ENCODE measurements at regions not wholly inside any gene's neighbourhood (a gene's known extent, or its start where the extent isn't known, plus 50 kb on each side); places are given as distances from the start of the nearest gene placed in this dataset.

DNA sequence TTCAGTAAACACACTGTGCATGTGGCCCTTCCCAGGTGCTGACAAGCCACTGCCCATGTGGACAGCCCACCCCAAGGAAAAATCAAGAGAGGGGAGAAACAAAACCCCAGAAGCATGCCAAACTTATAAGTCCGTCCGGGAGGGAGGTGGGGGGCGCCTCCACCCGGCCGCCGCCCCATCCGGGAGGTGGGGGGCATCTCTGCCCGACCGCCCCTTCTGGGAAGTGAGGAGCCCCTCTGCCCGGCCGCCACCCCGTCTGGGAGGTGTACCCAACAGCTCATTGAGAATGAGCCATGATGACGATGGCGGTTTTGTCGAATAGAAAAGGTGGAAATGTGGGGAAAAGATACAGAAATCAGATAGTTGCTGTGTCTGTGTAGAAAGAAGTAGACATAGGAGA lies 53.8 kb upstream of the C2CD4B start:
- Mint-ChIP-seq H3K4me3 (no peak overlapping the region), H3K27ac (no peak overlapping the region), H3K9me3 (peaks cover 4 to 25% (median 10%) of the 10 kb centered on the region in 11 donors), H3K27me3 (peaks cover 0 to 21% (median 5%) of the 10 kb centered on the region in 5 donors), H3K36me3 (peaks cover 0 to 4% (median 1%) of the 10 kb centered on the region in 5 donors), H3K4me1 (peaks cover 0 to 2% (median 0%) of the 10 kb centered on the region in 7 donors)
- peaks cover 0 to 5% (median 0%) of the 10 kb centered on the region in 3 experiments for H3K9me3 ChIP-seq (ENCODE audit: control insufficient read depth in 2 of 3, low read length in 3 of 3)
- DNase-seq (no peak), ATAC-seq (no peak)
- POLR2A ChIA-PET: no interaction called here
- CTCF ChIA-PET: no interaction called here
- no peaks in the 10 kb centered on the region for H3K4me1 ChIP-seq (ENCODE audit: control insufficient read depth in 2 of 2, insufficient read depth in 2 of 2, low read length in 2 of 2)
- no peaks in the 10 kb centered on the region for H3K36me3 ChIP-seq (ENCODE audit: control insufficient read depth in 2 of 3, insufficient read depth in 3 of 3, low read length in 3 of 3)
- no peak overlapping the region for H3K4me3 ChIP-seq (ENCODE audit: low read length)
- H3K27ac ChIP-seq (ENCODE audit: low read depth, low read length): no peak overlapping the region
- H3K27me3 ChIP-seq (ENCODE audit: control insufficient read depth in 2 of 2, insufficient read depth in 2 of 2, low read length in 2 of 2): peaks cover 0 to 4% of the 10 kb centered on the region in 2 donors
- intact Hi-C loops (cut with micrococcal nuclease): no loop called here

GRCh38 chr15:62219799-62220198 lies 54.7 kb upstream of the C2CD4B start:
- ChIA-PET CTCF (no interaction called here), POLR2A (no interaction called here)
- Mint-ChIP-seq H3K9me3 (peaks cover 4 to 25% (median 10%) of the 10 kb centered on the region in 11 donors), H3K27me3 (peaks cover 0 to 24% (median 5%) of the 10 kb centered on the region in 5 donors), H3K4me3 (no peak overlapping the region), H3K4me1 (peaks cover 0 to 2% (median 0%) of the 10 kb centered on the region in 7 donors), H3K27ac (no peak overlapping the region), H3K36me3 (peaks cover 0 to 4% (median 1%) of the 10 kb centered on the region in 5 donors)
- Histone ChIP-seq H3K27me3 (ENCODE audit: control insufficient read depth in 2 of 2, insufficient read depth in 2 of 2, low read length in 2 of 2) (peaks cover 0 to 4% of the 10 kb centered on the region in 2 donors), H3K4me1 (ENCODE audit: control insufficient read depth in 2 of 2, insufficient read depth in 2 of 2, low read length in 2 of 2) (no peaks in the 10 kb centered on the region), H3K4me3 (ENCODE audit: low read length) (no peak overlapping the region), H3K36me3 (ENCODE audit: control insufficient read depth in 2 of 3, insufficient read depth in 3 of 3, low read length in 3 of 3) (no peaks in the 10 kb centered on the region), H3K9me3 (ENCODE audit: control insufficient read depth in 2 of 3, low read length in 3 of 3) (peaks cover 0 to 5% (median 0%) of the 10 kb centered on the region in 3 experiments), H3K27ac (ENCODE audit: low read depth, low read length) (no peak overlapping the region)
- intact Hi-C loops (cut with micrococcal nuclease): no loop called here
- ATAC-seq (no peak), DNase-seq (no peak)

DNA sequence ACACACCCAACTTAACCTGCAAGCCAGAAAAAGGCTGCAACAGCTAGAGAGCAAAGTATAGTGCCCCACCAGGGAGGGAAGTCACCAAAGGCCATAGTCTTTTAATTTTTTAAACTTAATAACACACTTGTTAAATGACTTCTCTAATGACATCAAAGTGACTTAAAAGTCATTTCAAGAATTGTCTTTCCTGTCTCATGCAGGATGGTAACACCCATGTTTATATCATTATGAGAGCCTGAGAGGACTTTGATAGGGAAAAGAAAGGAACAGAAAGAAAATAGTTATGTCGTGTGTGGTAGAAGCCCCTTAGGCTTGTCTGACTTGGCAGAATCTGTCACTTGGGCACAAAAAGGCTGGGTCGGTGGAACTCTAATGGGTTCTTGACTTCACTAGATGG lies 57.9 kb upstream of the C2CD4B start:
- peaks cover 0 to 7% (median 2%) of the 10 kb centered on the region in 11 donors for H3K9me3 Mint-ChIP-seq
- H3K36me3 Mint-ChIP-seq: peaks cover 0 to 1% (median 0%) of the 10 kb centered on the region in 5 donors
- peak overlapping the region in 1 of 9 donors; percentile 81 for H3K27ac Mint-ChIP-seq
- H3K27me3 Mint-ChIP-seq: peaks cover 0 to 37% (median 17%) of the 10 kb centered on the region in 5 donors
- ChIA-PET CTCF (no interaction called here), POLR2A (no interaction called here)
- ATAC-seq: no peak
- no peak overlapping the region for H3K4me3 ChIP-seq (ENCODE audit: low read length)
- H3K27me3 ChIP-seq (ENCODE audit: control insufficient read depth in 2 of 2, insufficient read depth in 2 of 2, low read length in 2 of 2): no peaks in the 10 kb centered on the region
- H3K9me3 ChIP-seq (ENCODE audit: control insufficient read depth in 2 of 3, low read length in 3 of 3): no peaks in the 10 kb centered on the region
- intact Hi-C loops (cut with micrococcal nuclease): no loop called here
- peak overlapping the region in 1 of 10 donors; percentile 2 for H3K4me3 Mint-ChIP-seq
- no peaks in the 10 kb centered on the region for H3K36me3 ChIP-seq (ENCODE audit: control insufficient read depth in 2 of 3, insufficient read depth in 3 of 3, low read length in 3 of 3)
- DNase-seq: no peak
- H3K4me1 Mint-ChIP-seq: peaks cover 0 to 2% (median 0%) of the 10 kb centered on the region in 7 donors
- H3K4me1 ChIP-seq (ENCODE audit: control insufficient read depth in 2 of 2, insufficient read depth in 2 of 2, low read length in 2 of 2): no peaks in the 10 kb centered on the region
- H3K27ac ChIP-seq (ENCODE audit: low read depth, low read length): no peak overlapping the region

DNA sequence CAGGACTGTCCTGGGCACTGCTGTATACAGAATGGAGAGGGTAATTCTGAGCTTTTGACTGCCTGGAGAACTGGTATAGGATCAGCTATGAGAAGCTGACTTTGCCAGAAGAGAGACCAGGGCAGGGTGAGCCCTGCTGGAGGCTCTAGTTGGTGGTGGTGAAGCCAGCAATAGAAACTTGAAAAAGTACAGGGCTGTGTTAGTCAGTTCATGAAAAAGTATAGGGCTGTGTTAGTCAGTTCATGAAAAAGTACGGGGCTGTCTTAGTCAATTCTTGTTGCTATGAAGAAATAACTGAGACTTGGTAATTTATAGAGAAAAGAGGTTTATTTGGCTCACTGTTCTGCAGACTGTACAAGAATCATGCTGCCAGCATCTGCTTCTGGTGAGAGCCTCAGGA lies 63.5 kb upstream of the C2CD4B start:
- ATAC-seq (no peak), DNase-seq (no peak)
- H3K27me3 ChIP-seq (ENCODE audit: control insufficient read depth in 2 of 2, insufficient read depth in 2 of 2, low read length in 2 of 2): no peaks in the 10 kb centered on the region
- ChIA-PET CTCF (interaction anchor here (0.7 kb wide), 1 partner anchor 49 kb away, joined by 3 read pairs; no protein-coding TSS in a partner anchor), POLR2A (no interaction called here)
- Mint-ChIP-seq H3K4me1 (peaks cover 0 to 2% (median 0%) of the 10 kb centered on the region in 7 donors), H3K9me3 (peaks cover 0 to 2% (median 0%) of the 10 kb centered on the region in 11 donors), H3K4me3 (no peak overlapping the region), H3K27ac (no peak overlapping the region), H3K27me3 (peaks cover 10 to 25% (median 16%) of the 10 kb centered on the region in 5 donors), H3K36me3 (no peaks in the 10 kb centered on the region)
- no peak overlapping the region for H3K27ac ChIP-seq (ENCODE audit: low read depth, low read length)
- intact Hi-C loops (cut with micrococcal nuclease): no loop called here
- H3K4me1 ChIP-seq (ENCODE audit: control insufficient read depth in 2 of 2, insufficient read depth in 2 of 2, low read length in 2 of 2): no peaks in the 10 kb centered on the region
- H3K9me3 ChIP-seq (ENCODE audit: control insufficient read depth in 2 of 3, low read length in 3 of 3): no peaks in the 10 kb centered on the region
- no peak overlapping the region for H3K4me3 ChIP-seq (ENCODE audit: low read length)
- no peaks in the 10 kb centered on the region for H3K36me3 ChIP-seq (ENCODE audit: control insufficient read depth in 2 of 3, insufficient read depth in 3 of 3, low read length in 3 of 3)

GRCh38 chr15:62231856-62232255 lies 66.8 kb upstream of the C2CD4B start:
- H3K9me3 ChIP-seq (ENCODE audit: control insufficient read depth in 2 of 3, low read length in 3 of 3): no peaks in the 10 kb centered on the region
- DNase-seq (no peak), ATAC-seq (no peak)
- H3K27ac ChIP-seq (ENCODE audit: low read depth, low read length): no peak overlapping the region
- H3K4me3 ChIP-seq (ENCODE audit: low read length): no peak overlapping the region
- no peaks in the 10 kb centered on the region for H3K36me3 Mint-ChIP-seq
- intact Hi-C loops (cut with micrococcal nuclease): no loop called here
- no peak overlapping the region for H3K4me3 Mint-ChIP-seq
- no peaks in the 10 kb centered on the region for H3K36me3 ChIP-seq (ENCODE audit: control insufficient read depth in 2 of 3, insufficient read depth in 3 of 3, low read length in 3 of 3)
- no peaks in the 10 kb centered on the region for H3K27me3 ChIP-seq (ENCODE audit: control insufficient read depth in 2 of 2, insufficient read depth in 2 of 2, low read length in 2 of 2)
- ChIA-PET POLR2A (no interaction called here), CTCF (no interaction called here)
- peaks cover 7 to 25% (median 16%) of the 10 kb centered on the region in 5 donors for H3K27me3 Mint-ChIP-seq
- H3K4me1 ChIP-seq (ENCODE audit: control insufficient read depth in 2 of 2, insufficient read depth in 2 of 2, low read length in 2 of 2): no peaks in the 10 kb centered on the region
- H3K4me1 Mint-ChIP-seq: peaks cover 0 to 2% (median 0%) of the 10 kb centered on the region in 7 donors
- H3K27ac Mint-ChIP-seq: no peak overlapping the region
- H3K9me3 Mint-ChIP-seq: peaks cover 0 to 6% (median 0%) of the 10 kb centered on the region in 11 donors

DNA sequence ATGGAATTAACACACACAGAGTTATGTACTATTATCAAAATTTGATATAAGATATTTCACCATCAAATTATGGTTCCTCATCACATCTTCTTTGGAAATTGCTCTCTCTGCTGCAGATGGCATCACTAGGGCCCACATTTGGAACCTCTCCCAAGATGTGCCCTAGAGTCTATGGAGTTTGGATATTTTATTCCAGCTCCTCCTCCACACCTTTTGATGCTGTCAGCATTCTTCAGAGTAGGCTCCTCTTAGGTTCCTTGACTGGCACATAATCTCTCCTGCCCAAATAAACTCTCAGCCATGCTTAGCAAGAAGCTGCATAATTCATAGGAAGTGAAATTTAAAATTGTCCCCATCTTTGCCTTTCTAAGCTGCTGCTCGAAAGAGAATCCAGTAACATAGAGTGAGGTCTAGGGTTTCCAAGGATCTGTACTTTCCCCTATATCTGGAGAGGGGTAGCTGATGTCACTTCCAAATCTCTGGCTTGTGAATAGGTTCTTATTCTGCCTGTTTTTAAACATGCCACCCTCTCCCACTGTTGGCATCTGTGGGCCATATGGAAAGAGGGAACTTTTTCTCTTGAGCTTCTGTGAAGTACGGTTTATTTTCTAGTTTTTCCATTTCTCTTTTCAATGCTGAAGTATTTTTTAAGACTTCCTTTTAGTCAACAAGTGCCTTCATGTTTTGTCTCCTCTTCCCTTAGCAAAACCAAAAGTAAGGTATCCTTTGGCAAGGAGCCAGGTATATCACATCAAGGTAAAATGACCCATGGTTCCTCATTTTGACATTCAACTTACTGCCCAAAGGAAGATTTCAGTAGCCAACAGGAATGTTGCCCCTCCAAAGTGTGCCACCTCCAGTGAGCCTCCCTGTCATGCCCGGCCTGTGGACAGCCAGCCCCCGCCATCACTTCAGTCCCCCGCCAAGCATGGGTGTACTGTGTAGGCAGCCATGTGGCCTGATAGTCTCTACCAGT lies 75.3 kb upstream of the C2CD4B start:
- peaks cover 0 to 4% (median 0%) of the 10 kb centered on the region in 11 donors for H3K9me3 Mint-ChIP-seq
- CTCF ChIA-PET: no interaction called here
- no peak for ATAC-seq
- Histone ChIP-seq H3K27ac (ENCODE audit: low read depth, low read length) (no peak overlapping the region), H3K36me3 (ENCODE audit: control insufficient read depth in 2 of 3, insufficient read depth in 3 of 3, low read length in 3 of 3) (no peaks in the 10 kb centered on the region), H3K27me3 (ENCODE audit: control insufficient read depth in 2 of 2, insufficient read depth in 2 of 2, low read length in 2 of 2) (no peaks in the 10 kb centered on the region), H3K4me1 (ENCODE audit: control insufficient read depth in 2 of 2, insufficient read depth in 2 of 2, low read length in 2 of 2) (no peaks in the 10 kb centered on the region), H3K4me3 (ENCODE audit: low read length) (no peak overlapping the region), H3K9me3 (ENCODE audit: control insufficient read depth in 2 of 3, low read length in 3 of 3) (no peaks in the 10 kb centered on the region)
- intact Hi-C loops (cut with micrococcal nuclease): no loop called here
- POLR2A ChIA-PET: no interaction called here
- H3K27me3 Mint-ChIP-seq: peaks cover 0 to 7% (median 0%) of the 10 kb centered on the region in 5 donors
- no peaks in the 10 kb centered on the region for H3K36me3 Mint-ChIP-seq
- H3K27ac Mint-ChIP-seq: no peak overlapping the region
- H3K4me3 Mint-ChIP-seq: no peak overlapping the region
- peaks cover 0 to 2% (median 0%) of the 10 kb centered on the region in 7 donors for H3K4me1 Mint-ChIP-seq
- no peak for DNase-seq

All from naive thymus-derived CD4-positive, alpha-beta T cell (primary cell).